Neural progenitor cell (in vitro differentiated cells): ENCODE measurements at regions not wholly inside any gene's neighbourhood (a gene's known extent, or its start where the extent isn't known, plus 50 kb on each side); places are given as distances from the start of the nearest gene placed in this dataset.

Experiments
- DNase-seq: peaks from one replicate; pipeline ENCODE4 v3.0.0-alpha.2; 2016; ENCODE audit warnings: low spot score
- H2AFZ ChIP-seq: fragments of 200-600 bp; sonication (generic); replicated peaks from 2 replicates; pipeline ENCODE4 v1.6.1; 2016; ENCODE audit warnings: antibody characterized with exemption
- H3F3A ChIP-seq: fragments of 200-600 bp; sonication (generic); 2 replicates; pipeline ENCODE4 v1.6.1; 2016; ENCODE audit warnings: antibody characterized with exemption, low read depth
- H3K27ac ChIP-seq: fragments of 200-600 bp; sonication (generic); 2 replicates; pipeline ENCODE4 v1.5.1; 2016; ENCODE audit warnings: mild to moderate bottlenecking
- H3K27me3 ChIP-seq: fragments of 200-600 bp; sonication (generic); 2 replicates; pipeline ENCODE4 v1.6.1; 2016; ENCODE audit warnings: mild to moderate bottlenecking, moderate library complexity
- H3K36me3 ChIP-seq: fragments of 200-600 bp; sonication (generic); 2 replicates; pipeline ENCODE4 v1.5.1; 2016
- H3K4me1 ChIP-seq: fragments of 200-600 bp; sonication (generic); 2 replicates; pipeline ENCODE4 v1.6.1; 2016; ENCODE audit warnings: mixed run types
- H3K4me2 ChIP-seq: fragments of 200-600 bp; sonication (generic); 2 replicates; pipeline ENCODE4 v1.6.1; 2016
- H3K4me3 ChIP-seq: fragments of 200-600 bp; sonication (generic); 2 replicates; pipeline ENCODE4 v1.5.1; 2016
- H3K79me2 ChIP-seq: fragments of 200-600 bp; sonication (generic); 2 replicates; pipeline ENCODE4 v1.6.1; 2016; ENCODE audit warnings: low read depth
- H3K9ac ChIP-seq: fragments of 200-600 bp; sonication (generic); 2 replicates; pipeline ENCODE4 v1.6.1; 2016
- H3K9me3 ChIP-seq: fragments of 200-600 bp; sonication (generic); 2 replicates; pipeline ENCODE4 v1.5.1; 2016; ENCODE audit warnings: low read depth
- H4K20me1 ChIP-seq: fragments of 200-600 bp; sonication (generic); 2 replicates; pipeline ENCODE4 v1.6.1; 2016; ENCODE audit warnings: low read depth
- H3K27ac Mint-ChIP-seq: 3 replicates; pipeline ENCODE4 v1.8.0; 2021; ENCODE audit warnings: mixed read lengths
- H3K27me3 Mint-ChIP-seq: 2 replicates; pipeline ENCODE4 v1.8.0; 2022; ENCODE audit warnings: low read depth, mild to moderate bottlenecking, inconsistent platforms, moderate library complexity, mixed read lengths; ENCODE audit not compliant: insufficient read depth
- H3K36me3 Mint-ChIP-seq: 3 replicates; pipeline ENCODE4 v1.8.0; 2021; ENCODE audit warnings: mixed read lengths
- H3K4me1 Mint-ChIP-seq: 3 replicates; pipeline ENCODE4 v1.8.0; 2021; ENCODE audit warnings: mixed read lengths
- H3K4me3 Mint-ChIP-seq: 3 replicates; pipeline ENCODE4 v1.8.0; 2021; ENCODE audit warnings: mild to moderate bottlenecking, moderate library complexity, mixed read lengths
- H3K9me3 Mint-ChIP-seq: 3 replicates; pipeline ENCODE4 v1.8.0; 2020; ENCODE audit warnings: mixed read lengths
- CTCF ChIP-seq: fragments of 200-600 bp; sonication (generic); IDR thresholded peaks from 2 replicates; pipeline ENCODE4 v1.5.1; 2017; ENCODE audit warnings: antibody characterized with exemption, mild to moderate bottlenecking
- EZH2 ChIP-seq: fragments of 200-600 bp; sonication (generic); IDR thresholded peaks from 2 replicates; pipeline ENCODE4 v1.6.1; 2017; ENCODE audit warnings: antibody characterized with exemption, mild to moderate bottlenecking, moderate library complexity
- EZH2phosphoT487 ChIP-seq: fragments of 200-600 bp; sonication (generic); IDR thresholded peaks from 2 replicates; pipeline ENCODE4 v1.6.1; 2017; ENCODE audit warnings: antibody characterized with exemption

- Histone ChIP-seq H3K9ac (no peak overlapping the region), H2AFZ (no peak overlapping the region), H3K4me1 (no peaks in the 10 kb centered on the region), H3K9me3 (no peaks in the 10 kb centered on the region), H3K4me2 (no peak overlapping the region), H3K79me2 (no peaks in the 10 kb centered on the region), H3K27me3 (no peaks in the 10 kb centered on the region), H3K36me3 (no peaks in the 10 kb centered on the region), H4K20me1 (no peaks in the 10 kb centered on the region), H3K4me3 (no peak overlapping the region), H3K27ac (no peak overlapping the region), H3F3A (no peaks in the 10 kb centered on the region)
- H3K36me3 Mint-ChIP-seq, result no peaks in the 10 kb centered on the region
- TF ChIP-seq EZH2, result no peak
- no peak for TF ChIP-seq CTCF
- TF ChIP-seq EZH2phosphoT487, result no peak
- DNase-seq, result no peak
- H3K4me3 Mint-ChIP-seq, result no peak overlapping the region
- H3K27me3 Mint-ChIP-seq, result peaks cover 5% of the 10 kb centered on the region
- H3K9me3 Mint-ChIP-seq, result no peaks in the 10 kb centered on the region
- peaks cover 3% of the 10 kb centered on the region for H3K4me1 Mint-ChIP-seq
- no peak overlapping the region for H3K27ac Mint-ChIP-seq
Measured at GRCh38 chr6:15001326-15001910, 244.5 kb upstream of the JARID2 start.

DNA sequence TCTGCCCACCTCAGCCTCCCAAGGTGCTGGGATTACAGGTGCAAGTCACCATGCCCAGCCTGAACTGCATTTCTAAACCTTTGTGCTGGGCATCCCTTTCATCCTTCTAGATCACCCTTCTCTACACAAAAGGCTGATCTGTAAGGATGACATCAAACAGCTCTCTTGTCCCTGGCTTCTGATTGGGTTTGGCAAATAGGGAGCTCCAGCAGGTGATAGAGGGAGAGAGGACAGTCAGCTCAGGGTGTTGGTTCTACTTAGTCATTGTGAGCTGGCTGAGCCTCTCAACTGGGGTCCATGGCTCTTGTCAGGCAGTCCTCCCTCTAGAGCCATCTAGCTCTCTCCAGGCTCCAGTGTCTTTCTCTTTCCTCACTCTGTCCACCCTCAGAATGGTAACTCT, 237.6 kb upstream of the JARID2 start:
- H3K36me3 ChIP-seq, result no peaks in the 10 kb centered on the region
- Mint-ChIP-seq H3K27me3 (peaks cover 5% of the 10 kb centered on the region), H3K4me3 (peak overlapping the region; percentile 0), H3K36me3 (no peaks in the 10 kb centered on the region), H3K4me1 (no peaks in the 10 kb centered on the region), H3K27ac (no peak overlapping the region), H3K9me3 (no peaks in the 10 kb centered on the region)
- H3K9me3 ChIP-seq, result no peaks in the 10 kb centered on the region
- H2AFZ ChIP-seq, result no peak overlapping the region
- TF ChIP-seq EZH2, result no peak
- no peak for TF ChIP-seq CTCF
- no peak for TF ChIP-seq EZH2phosphoT487
- no peaks in the 10 kb centered on the region for H4K20me1 ChIP-seq
- no peak for DNase-seq
- H3K4me2 ChIP-seq, result no peak overlapping the region
- H3K4me1 ChIP-seq, result no peaks in the 10 kb centered on the region
- no peaks in the 10 kb centered on the region for H3F3A ChIP-seq
- no peak overlapping the region for H3K27ac ChIP-seq
- H3K4me3 ChIP-seq, result no peak overlapping the region
- H3K9ac ChIP-seq, result no peak overlapping the region
- no peaks in the 10 kb centered on the region for H3K27me3 ChIP-seq
- no peaks in the 10 kb centered on the region for H3K79me2 ChIP-seq

DNA sequence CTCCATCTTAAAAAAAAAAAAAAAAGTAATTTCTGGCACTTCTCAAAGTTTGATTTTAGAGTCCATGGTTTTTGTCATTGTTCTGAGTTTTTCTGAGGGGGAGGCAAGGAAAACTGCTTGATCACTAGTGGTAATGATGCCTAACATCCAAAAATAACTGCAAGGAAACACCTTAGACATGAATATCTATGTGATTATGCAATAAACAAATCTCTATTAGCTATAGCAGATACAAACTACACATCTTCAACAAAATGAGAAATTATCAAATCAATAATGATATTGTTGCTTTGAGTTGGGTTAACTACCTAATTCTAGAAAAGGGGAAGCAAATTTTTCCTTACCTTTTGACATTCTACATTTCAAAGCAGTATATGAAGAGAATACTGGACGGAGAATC, 230.9 kb upstream of the JARID2 start:
- Histone ChIP-seq H3K36me3 (no peaks in the 10 kb centered on the region), H3K9ac (no peak overlapping the region), H3K4me1 (peaks cover 20% of the 10 kb centered on the region), H3K4me2 (no peak overlapping the region), H3K79me2 (no peaks in the 10 kb centered on the region), H3K9me3 (no peaks in the 10 kb centered on the region), H4K20me1 (no peaks in the 10 kb centered on the region), H3K4me3 (no peak overlapping the region), H3F3A (peaks cover 24% of the 10 kb centered on the region), H2AFZ (no peak overlapping the region), H3K27me3 (no peaks in the 10 kb centered on the region), H3K27ac (no peak overlapping the region)
- no peak for DNase-seq
- H3K4me1 Mint-ChIP-seq, result peaks cover 13% of the 10 kb centered on the region
- H3K27ac Mint-ChIP-seq, result no peak overlapping the region
- no peak overlapping the region for H3K4me3 Mint-ChIP-seq
- TF ChIP-seq EZH2phosphoT487, result no peak
- no peak for TF ChIP-seq EZH2
- no peak for TF ChIP-seq CTCF
- H3K27me3 Mint-ChIP-seq, result peaks cover 2% of the 10 kb centered on the region
- H3K36me3 Mint-ChIP-seq, result no peaks in the 10 kb centered on the region
- no peaks in the 10 kb centered on the region for H3K9me3 Mint-ChIP-seq
